HG03045 (cell line): ENCODE measurements at regions not wholly inside any gene's neighbourhood (a gene's known extent, or its start where the extent isn't known, plus 50 kb on each side); places are given as distances from the start of the nearest gene placed in this dataset.

Source experiments
- ATAC-seq: cut with Tn5 transposase; IDR thresholded peaks from one replicate; pipeline ENCODE4 v1.9.1; 2021; ENCODE audit warnings: mild to moderate bottlenecking, moderate library complexity; ENCODE audit not compliant: unreplicated experiment

- no peak for ATAC-seq
Measured at GRCh38 chr6:140957386-140957785, 1175.3 kb upstream of the GJE1 start.

- no peak for ATAC-seq
Measured at GRCh38 chr6:140956571-140957369, 1176.0 kb upstream of the GJE1 start.

- no peak for ATAC-seq
Measured at GRCh38 chr6:140940251-140940925, 1192.3 kb upstream of the GJE1 start.

- no peak for ATAC-seq
Measured at GRCh38 chr6:140932909-140933308, 1199.8 kb upstream of the GJE1 start.

GRCh38 chr6:140931581-140931980, 1201.1 kb upstream of the GJE1 start:
- ATAC-seq: no peak

- ATAC-seq: no peak
Measured at GRCh38 chr6:140929121-140929520, 1203.6 kb upstream of the GJE1 start.

- ATAC-seq: no peak
Measured at GRCh38 chr6:140923048-140923447, 1209.7 kb upstream of the GJE1 start.

- no peak for ATAC-seq
Measured at GRCh38 chr6:140921366-140922226, 1211.1 kb upstream of the GJE1 start.

- no peak for ATAC-seq
Measured at GRCh38 chr6:140917911-140918310, 1214.8 kb upstream of the GJE1 start.

GRCh38 chr6:140915551-140915950, 1217.2 kb upstream of the GJE1 start:
- no peak for ATAC-seq

- ATAC-seq: no peak
Measured at GRCh38 chr6:140915103-140915502, 1217.6 kb upstream of the GJE1 start.

- ATAC-seq: no peak
Measured at GRCh38 chr6:140912686-140913085, 1220.0 kb upstream of the GJE1 start.

- no peak for ATAC-seq
Measured at GRCh38 chr6:140909625-140910024, 1223.1 kb upstream of the GJE1 start.

- no peak for ATAC-seq
Measured at GRCh38 chr6:140909156-140909555, 1223.6 kb upstream of the GJE1 start.

- ATAC-seq: no peak
Measured at GRCh38 chr6:140908505-140908904, 1224.2 kb upstream of the GJE1 start.

- ATAC-seq: no peak
Measured at GRCh38 chr6:140907235-140907634, 1225.5 kb upstream of the GJE1 start.

- no peak for ATAC-seq
Measured at GRCh38 chr6:140905724-140906123, 1227.0 kb upstream of the GJE1 start.

- no peak for ATAC-seq
Measured at GRCh38 chr6:140905050-140905449, 1227.7 kb upstream of the GJE1 start.

- ATAC-seq: no peak
Measured at GRCh38 chr6:140897804-140898573, 1234.7 kb upstream of the GJE1 start.

- ATAC-seq: no peak
Measured at GRCh38 chr6:140897349-140897748, 1235.4 kb upstream of the GJE1 start.

- no peak for ATAC-seq
Measured at GRCh38 chr6:140893432-140893831, 1239.3 kb upstream of the GJE1 start.
